Karpas-422 (cell line): ENCODE measurements at regions not wholly inside any gene's neighbourhood (a gene's known extent, or its start where the extent isn't known, plus 50 kb on each side); places are given as distances from the start of the nearest gene placed in this dataset.

Experiments
- DNase-seq: peaks from one replicate; pipeline ENCODE4 v3.0.0-alpha.2; 2015
- H2AFZ ChIP-seq: fragments of 200-600 bp; sonication (generic); 2 replicates; pipeline ENCODE4 v1.6.1; 2014; ENCODE audit warnings: antibody characterized with exemption, low read length, mixed read lengths
- H3K27ac ChIP-seq: fragments of 200-600 bp; sonication (generic); 2 replicates; pipeline ENCODE4 v1.5.1; 2014; ENCODE audit warnings: mild to moderate bottlenecking, low read length, moderate library complexity
- H3K27me3 ChIP-seq: fragments of 200-600 bp; sonication (generic); 2 replicates; pipeline ENCODE4 v1.6.1; 2014; ENCODE audit warnings: low read length, mixed read lengths
- H3K36me3 ChIP-seq: fragments of 200-600 bp; sonication (generic); 2 replicates; pipeline ENCODE4 v1.6.1; 2014; ENCODE audit warnings: low read length, mixed read lengths; ENCODE audit not compliant: insufficient read depth
- H3K4me1 ChIP-seq: fragments of 200-600 bp; sonication (generic); 2 replicates; pipeline ENCODE4 v1.6.1; 2014; ENCODE audit warnings: mild to moderate bottlenecking, low read length, mixed read lengths
- H3K4me2 ChIP-seq: fragments of 200-600 bp; sonication (generic); 2 replicates; pipeline ENCODE4 v1.6.1; 2014; ENCODE audit warnings: low read length, low read depth, mild to moderate bottlenecking; ENCODE audit not compliant: poor library complexity, severe bottlenecking
- H3K4me3 ChIP-seq: fragments of 200-600 bp; sonication (generic); 2 replicates; pipeline ENCODE4 v1.5.1; 2014; ENCODE audit warnings: mild to moderate bottlenecking, antibody characterized with exemption, low read length, mixed read lengths
- H3K79me2 ChIP-seq: fragments of 200-600 bp; sonication (generic); 2 replicates; pipeline ENCODE4 v1.6.1; 2014; ENCODE audit warnings: mild to moderate bottlenecking, low read length, mixed read lengths
- H3K9ac ChIP-seq: fragments of 200-600 bp; sonication (generic); 2 replicates; pipeline ENCODE4 v1.6.0; 2014; ENCODE audit warnings: low read length
- H3K9me2 ChIP-seq: fragments of 200-600 bp; sonication (generic), shearing (Covaris generic); replicated peaks from 2 replicates; pipeline ENCODE4 v1.6.0; 2014; ENCODE audit warnings: mild to moderate bottlenecking, low read length, moderate library complexity; ENCODE audit not compliant: insufficient read depth
- H3K9me3 ChIP-seq: fragments of 300-700, 200-600 bp; sonication (generic); 2 replicates; pipeline ENCODE4 v1.6.1; 2014; ENCODE audit warnings: low read length, mixed read lengths
- H4K20me1 ChIP-seq: fragments of 200-600 bp; sonication (generic); 2 replicates; pipeline ENCODE4 v1.6.1; 2014; ENCODE audit warnings: mild to moderate bottlenecking, antibody characterized with exemption, low read length, low read depth; ENCODE audit not compliant: insufficient read depth

GRCh38 chr1:231095595-231095994, 55.5 kb upstream of the FAM89A start:
- Histone ChIP-seq H3K9me2 (no peaks in the 10 kb centered on the region), H4K20me1 (no peaks in the 10 kb centered on the region), H3K4me2 (no peak overlapping the region), H3K4me3 (no peak overlapping the region), H3K27me3 (no peaks in the 10 kb centered on the region), H3K79me2 (no peaks in the 10 kb centered on the region), H3K9me3 (no peaks in the 10 kb centered on the region), H3K9ac (no peak overlapping the region), H2AFZ (no peak overlapping the region), H3K27ac (no peak overlapping the region), H3K36me3 (no peaks in the 10 kb centered on the region), H3K4me1 (no peaks in the 10 kb centered on the region)
- DNase-seq = no peak

- no peak overlapping the region for H3K4me3 ChIP-seq
- no peak for DNase-seq
- no peaks in the 10 kb centered on the region for H3K9me3 ChIP-seq
- H3K27ac ChIP-seq = no peak overlapping the region
- no peaks in the 10 kb centered on the region for H3K4me1 ChIP-seq
- H3K36me3 ChIP-seq = no peaks in the 10 kb centered on the region
- H3K4me2 ChIP-seq = no peak overlapping the region
- H4K20me1 ChIP-seq = no peaks in the 10 kb centered on the region
- no peaks in the 10 kb centered on the region for H3K9me2 ChIP-seq
- no peak overlapping the region for H3K9ac ChIP-seq
- H2AFZ ChIP-seq = no peak overlapping the region
- no peaks in the 10 kb centered on the region for H3K27me3 ChIP-seq
- no peaks in the 10 kb centered on the region for H3K79me2 ChIP-seq
Measured at GRCh38 chr1:231094421-231094820, 54.4 kb upstream of the FAM89A start.

- Histone ChIP-seq H3K9me3 (no peaks in the 10 kb centered on the region), H3K4me1 (no peaks in the 10 kb centered on the region), H3K79me2 (no peaks in the 10 kb centered on the region), H3K4me3 (no peak overlapping the region), H3K27me3 (no peaks in the 10 kb centered on the region), H3K27ac (no peak overlapping the region), H3K9me2 (no peaks in the 10 kb centered on the region), H3K4me2 (no peak overlapping the region), H3K9ac (no peak overlapping the region), H2AFZ (no peak overlapping the region), H3K36me3 (no peaks in the 10 kb centered on the region), H4K20me1 (no peaks in the 10 kb centered on the region)
- DNase-seq = no peak
Measured at GRCh38 chr1:231093156-231093922, 53.3 kb upstream of the FAM89A start.

GRCh38 chr1:231092380-231092779, 52.3 kb upstream of the FAM89A start:
- no peak overlapping the region for H2AFZ ChIP-seq
- H3K9me2 ChIP-seq = no peaks in the 10 kb centered on the region
- H3K79me2 ChIP-seq = no peaks in the 10 kb centered on the region
- no peak for DNase-seq
- no peaks in the 10 kb centered on the region for H3K4me1 ChIP-seq
- H3K9me3 ChIP-seq = no peaks in the 10 kb centered on the region
- no peak overlapping the region for H3K27ac ChIP-seq
- no peak overlapping the region for H3K9ac ChIP-seq
- no peak overlapping the region for H3K4me2 ChIP-seq
- no peaks in the 10 kb centered on the region for H3K36me3 ChIP-seq
- no peak overlapping the region for H3K4me3 ChIP-seq
- H4K20me1 ChIP-seq = no peaks in the 10 kb centered on the region
- H3K27me3 ChIP-seq = no peaks in the 10 kb centered on the region

GRCh38 chr1:231091831-231092301, 51.8 kb upstream of the FAM89A start:
- Histone ChIP-seq H3K9me3 (no peaks in the 10 kb centered on the region), H3K4me3 (no peak overlapping the region), H3K9ac (no peak overlapping the region), H3K27me3 (no peaks in the 10 kb centered on the region), H3K9me2 (no peaks in the 10 kb centered on the region), H3K4me2 (peak overlapping the region; percentile 22), H2AFZ (no peak overlapping the region), H3K36me3 (no peaks in the 10 kb centered on the region), H4K20me1 (no peaks in the 10 kb centered on the region), H3K27ac (no peak overlapping the region), H3K4me1 (no peaks in the 10 kb centered on the region), H3K79me2 (no peaks in the 10 kb centered on the region)
- peak; percentile 82 for DNase-seq

- Histone ChIP-seq H3K9ac (no peak overlapping the region), H3K4me2 (peak overlapping the region; percentile 22), H3K9me2 (no peaks in the 10 kb centered on the region), H3K27ac (no peak overlapping the region), H3K79me2 (no peaks in the 10 kb centered on the region), H3K36me3 (no peaks in the 10 kb centered on the region), H3K27me3 (no peaks in the 10 kb centered on the region), H3K9me3 (no peaks in the 10 kb centered on the region), H3K4me1 (no peaks in the 10 kb centered on the region), H3K4me3 (no peak overlapping the region), H2AFZ (no peak overlapping the region), H4K20me1 (no peaks in the 10 kb centered on the region)
- DNase-seq = no peak
Measured at GRCh38 chr1:231091415-231091814, 51.4 kb upstream of the FAM89A start.
